ENCODE measurements at regions not wholly inside any gene's neighbourhood (a gene's known extent, or its start where the extent isn't known, plus 50 kb on each side); places are given as distances from the start of the nearest gene placed in this dataset.

DNA sequence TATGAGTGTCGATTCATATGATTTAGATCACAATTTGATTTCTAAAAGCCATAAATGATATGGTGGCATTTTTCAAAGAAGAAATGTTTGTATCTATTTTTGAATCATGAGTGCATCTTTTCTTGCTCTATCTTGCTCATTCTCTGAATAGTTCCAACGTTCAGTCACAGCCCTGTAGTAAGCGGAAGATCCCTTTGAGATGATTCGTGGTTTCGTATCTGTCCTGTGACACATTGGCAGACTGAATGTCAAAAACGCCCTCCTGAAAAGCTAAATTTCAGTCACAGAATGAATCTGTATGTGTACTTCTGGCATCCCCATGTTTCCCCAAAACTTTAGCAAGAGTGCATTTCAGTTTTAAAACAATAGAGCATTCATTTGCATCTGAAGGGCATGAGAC is 1066.9 kb upstream of the TENM3 start:
- TF ChIP-seq POLR2AphosphoS5 (IDR thresholded peaks at IDR 0.05; ENCODE audit: low read depth, low read length) (no peak), POLR2A (IDR thresholded peaks at IDR 0.05; ENCODE audit: low read depth, low read length) (no peak), TAF1 (IDR thresholded peaks at IDR 0.05; ENCODE audit: borderline replicate concordance, low read depth, low read length) (no peak)
